HepG2 (cell line): ENCODE measurements at regions not wholly inside any gene's neighbourhood (a gene's known extent, or its start where the extent isn't known, plus 50 kb on each side); places are given as distances from the start of the nearest gene placed in this dataset.

Source experiments
- CTCF ChIP-seq: sonication (generic); formaldehyde crosslinking; IDR thresholded peaks from 2 replicates; pipeline ENCODE4 v1.5.0; 2020; ENCODE audit warnings: mild to moderate bottlenecking, missing genetic modification reagents, moderate library complexity
- EP300 ChIP-seq, 3 experiments: sonication (generic) in 1 of 3; formaldehyde crosslinking in 1 of 3; IDR thresholded peaks; 2 replicates each; pipeline versions ENCODE4 v1.5.1 to v1.6.1; 2011 to 2020; ENCODE audit warnings: low read depth in 2 of 3, low read length in 2 of 3, borderline replicate concordance in 1 of 3, improper control_type of control experiment in 1 of 3, mild to moderate bottlenecking in 1 of 3, missing genetic modification reagents in 1 of 3, moderate library complexity in 1 of 3
- RBAK ChIP-seq: sonication (generic); formaldehyde crosslinking; IDR thresholded peaks from 2 replicates; pipeline ENCODE4 v1.5.1; 2020; ENCODE audit warnings: mild to moderate bottlenecking, missing genetic modification reagents
- RXRB ChIP-seq: IDR thresholded peaks from 2 replicates; pipeline ENCODE4 v1.6.1; 2016; ENCODE audit warnings: borderline replicate concordance, missing genetic modification reagents, missing compliant biosample characterization
- ZNF362 ChIP-seq: sonication (generic); formaldehyde crosslinking; IDR thresholded peaks from 2 replicates; pipeline ENCODE4 v1.4.0; 2020; ENCODE audit warnings: missing genetic modification reagents, mild to moderate bottlenecking, borderline replicate concordance
- ZNF407 ChIP-seq: sonication (generic); formaldehyde crosslinking; IDR thresholded peaks from one replicate; pipeline ENCODE4 v1.5.1; 2020; ENCODE audit warnings: mild to moderate bottlenecking, missing genetic modification reagents; ENCODE audit errors: not compliant biosample characterization

GRCh38 chr4:114310296-114310925, 288.2 kb upstream of the UGT8 start (continued):
- no peak for TF ChIP-seq ZNF407 (CRISPR knock-in tag)
- TF ChIP-seq CTCF (CRISPR knock-in tag) = no peak
- no peak for TF ChIP-seq RXRB (CRISPR knock-in tag)
- TF ChIP-seq RBAK (CRISPR knock-in tag) = no peak
- TF ChIP-seq ZNF362 (CRISPR knock-in tag) = no peak
- TF ChIP-seq EP300 (IDR thresholded peaks at IDR 0.05; ENCODE audit: low read depth in 2 of 2, low read length in 2 of 2) = no peak
- TF ChIP-seq EP300 (CRISPR knock-in tag; IDR thresholded peaks at IDR 0.05; ENCODE audit: borderline replicate concordance) = no peak
